H1 (cell line): ENCODE measurements at regions not wholly inside any gene's neighbourhood (a gene's known extent, or its start where the extent isn't known, plus 50 kb on each side); places are given as distances from the start of the nearest gene placed in this dataset.

Experiments
- CTCF ChIA-PET: fragments of 300-600 bp; sonication (Branson Sonifier 250); formaldehyde crosslinking; loops from one replicate; lab custom pipeline; 2021; ENCODE audit not compliant: partially characterized antibody; lab: Charles Lee
- POLR2A ChIA-PET: fragments of 300-600 bp; sonication (Branson Sonifier 250); formaldehyde crosslinking; loops from one replicate; lab custom pipeline; 2021; ENCODE audit warnings: inconsistent platforms; ENCODE audit not compliant: partially characterized antibody; lab: Charles Lee
- DNase-seq, 2 experiments: peaks; one replicate each; pipeline versions ENCODE4 v3.0.0 to v3.0.0-alpha.2; 2010 to 2022; ENCODE audit warnings: low spot score in 2 of 2, low read depth in 1 of 2, mixed read lengths in 1 of 2
- FAIRE-seq: peaks from 2 replicates; lab custom pipeline; 2011; peaks lifted over from hg19 to GRCh38; lab: Jason Lieb, UNC
- H2AFZ ChIP-seq: 2 replicates; pipeline ENCODE4 v1.8.1; 2012; ENCODE audit warnings: low read length, inconsistent platforms
- H2AK5ac ChIP-seq: 2 replicates; pipeline ENCODE4 v1.6.1; 2013; ENCODE audit warnings: low read depth, low read length
- H2BK120ac ChIP-seq: replicated peaks from 2 replicates; pipeline ENCODE3; 2013; ENCODE audit warnings: low read depth, low read length, inconsistent platforms
- H2BK12ac ChIP-seq: 2 replicates; pipeline ENCODE4 v1.6.1; 2013; ENCODE audit warnings: low read depth, low read length
- H2BK15ac ChIP-seq: 2 replicates; pipeline ENCODE4 v1.6.1; 2013; ENCODE audit warnings: low read length
- H2BK20ac ChIP-seq: 2 replicates; pipeline ENCODE4 v1.6.1; 2013; ENCODE audit warnings: low read length
- H2BK5ac ChIP-seq: 2 replicates; pipeline ENCODE4 v1.6.1; 2013; ENCODE audit warnings: low read depth, low read length
- H3K14ac ChIP-seq: 2 replicates; pipeline ENCODE4 v1.6.1; 2013; ENCODE audit warnings: inconsistent platforms; ENCODE audit not compliant: insufficient read length
- H3K18ac ChIP-seq: 2 replicates; pipeline ENCODE4 v1.6.1; 2013; ENCODE audit warnings: low read length; ENCODE audit errors: extremely low read depth
- H3K23ac ChIP-seq: 2 replicates; pipeline ENCODE4 v1.6.1; 2013; ENCODE audit warnings: inconsistent platforms; ENCODE audit not compliant: insufficient read length
- H3K23me2 ChIP-seq: 2 replicates; pipeline ENCODE4 v1.6.1; 2013; ENCODE audit warnings: low read depth, low read length
- H3K27ac ChIP-seq: 2 replicates; pipeline ENCODE4 v1.6.1; 2011; ENCODE audit warnings: low read depth, low read length, inconsistent platforms
- H3K27me3 ChIP-seq, 4 experiments: replicated peaks in 1 of 4; 1 replicate in 1 of 4; 2 replicates in 3 of 4; pipeline versions ENCODE4 v1.6.1 to v1.8.1; 2011 to 2013; ENCODE audit warnings: low read length in 3 of 4, mild to moderate bottlenecking in 3 of 4, inconsistent platforms in 2 of 4, mixed read lengths in 2 of 4, moderate library complexity in 1 of 4; ENCODE audit not compliant: control insufficient read depth in 3 of 4, insufficient read depth in 3 of 4; ENCODE audit errors: extremely low read depth in 1 of 4
- H3K36me3 ChIP-seq, 4 experiments: 2 replicates each; pipeline versions ENCODE4 v1.6.1 to v1.8.1; 2011 to 2013; ENCODE audit warnings: mild to moderate bottlenecking in 4 of 4, low read length in 3 of 4, moderate library complexity in 2 of 4, control low read depth in 1 of 4, inconsistent platforms in 1 of 4; ENCODE audit not compliant: insufficient read depth in 4 of 4, control insufficient read depth in 2 of 4
- H3K4ac ChIP-seq: replicated peaks from 2 replicates; pipeline ENCODE3; 2013; ENCODE audit warnings: low read length, low read depth, mixed read lengths, inconsistent platforms; ENCODE audit not compliant: insufficient read length
- H3K4me1 ChIP-seq, 4 experiments: replicated peaks in 1 of 4; 1 replicate in 1 of 4; 2 replicates in 3 of 4; pipeline versions ENCODE4 v1.6.1 to v1.8.1; 2011 to 2013; ENCODE audit warnings: low read length in 3 of 4, inconsistent platforms in 2 of 4, mixed read lengths in 1 of 4; ENCODE audit not compliant: insufficient read depth in 4 of 4, control insufficient read depth in 3 of 4
- H3K4me2 ChIP-seq, 2 experiments: 2 replicates each; pipeline versions ENCODE4 v1.6.1 to v1.8.1; 2011 to 2013; ENCODE audit warnings: low read depth in 2 of 2, low read length in 2 of 2, control low read depth in 1 of 2, inconsistent platforms in 1 of 2, mild to moderate bottlenecking in 1 of 2; ENCODE audit not compliant: insufficient read depth in 1 of 2
- H3K4me3 ChIP-seq, 4 experiments: fragments of 200-600, 300-600 bp in 1 of 4; sonication (generic), shearing (Covaris generic), sonication (Bioruptor Twin) in 1 of 4; 2 replicates each; pipeline versions ENCODE4 v1.5.1 to v1.8.1; 2011 to 2016; ENCODE audit warnings: low read length in 4 of 4, low read depth in 3 of 4, control low read depth in 2 of 4, inconsistent platforms in 2 of 4, mild to moderate bottlenecking in 2 of 4, mixed read lengths in 1 of 4, moderate library complexity in 1 of 4; ENCODE audit not compliant: insufficient read depth in 2 of 4; ENCODE audit errors: extremely low read depth in 1 of 4
- H3K56ac ChIP-seq: replicated peaks from 2 replicates; pipeline ENCODE3; 2013; ENCODE audit warnings: low read depth, mild to moderate bottlenecking, mixed read lengths, low read length, inconsistent platforms; ENCODE audit not compliant: insufficient read length
- H3K79me1 ChIP-seq: 2 replicates; pipeline ENCODE4 v1.6.1; 2013; ENCODE audit warnings: low read depth, low read length, control low read depth
- H3K79me2 ChIP-seq, 2 experiments: 2 replicates each; pipeline versions ENCODE4 v1.6.1 to v1.8.1; 2012 to 2013; ENCODE audit warnings: low read length in 2 of 2, mild to moderate bottlenecking in 2 of 2, inconsistent platforms in 1 of 2; ENCODE audit not compliant: insufficient read depth in 2 of 2, control insufficient read depth in 1 of 2
- H3K9ac ChIP-seq, 4 experiments: replicated peaks in 1 of 4; 1 replicate in 1 of 4; 2 replicates in 3 of 4; pipeline versions ENCODE4 v1.6.1 to v1.8.1; 2011 to 2013; ENCODE audit warnings: low read depth in 3 of 4, low read length in 3 of 4, control low read depth in 2 of 4, mild to moderate bottlenecking in 2 of 4, moderate library complexity in 2 of 4, inconsistent platforms in 1 of 4; ENCODE audit errors: extremely low read depth in 1 of 4
- H3K9me3 ChIP-seq, 2 experiments: 2 replicates each; pipeline versions ENCODE4 v1.6.1 to v1.8.1; 2012 to 2013; ENCODE audit warnings: mild to moderate bottlenecking in 2 of 2, moderate library complexity in 2 of 2, control low read depth in 1 of 2, inconsistent platforms in 1 of 2, low read depth in 1 of 2, low read length in 1 of 2, mixed read lengths in 1 of 2; ENCODE audit not compliant: insufficient read depth in 2 of 2
- H4K20me1 ChIP-seq, 2 experiments: replicated peaks in 1 of 2; 2 replicates each; pipeline versions ENCODE3 to v1.8.1; 2011 to 2013; ENCODE audit warnings: inconsistent platforms in 2 of 2, low read length in 2 of 2, mild to moderate bottlenecking in 1 of 2; ENCODE audit not compliant: insufficient read depth in 2 of 2, control insufficient read depth in 1 of 2
- H4K5ac ChIP-seq: 2 replicates; pipeline ENCODE4 v1.6.1; 2013; ENCODE audit warnings: low read length, low read depth, mixed read lengths, inconsistent platforms; ENCODE audit not compliant: insufficient read length
- H4K8ac ChIP-seq: 2 replicates; pipeline ENCODE4 v1.8.0; 2013; ENCODE audit warnings: mild to moderate bottlenecking, moderate library complexity, low read length, inconsistent platforms; ENCODE audit not compliant: insufficient read depth; ENCODE audit errors: extremely low read depth
- H4K91ac ChIP-seq: replicated peaks from 2 replicates; pipeline ENCODE3; 2013; ENCODE audit warnings: low read length, mixed read lengths, inconsistent platforms; ENCODE audit not compliant: insufficient read length
- HDAC2 ChIP-seq, 2 experiments: fragments of 300-600 bp in 1 of 2; sonication (generic) in 1 of 2; IDR thresholded peaks; 2 replicates each; pipeline ENCODE4 v1.6.1; 2011 to 2012; ENCODE audit warnings: low read depth in 2 of 2, low read length in 2 of 2, mild to moderate bottlenecking in 2 of 2, moderate library complexity in 2 of 2, borderline replicate concordance in 1 of 2, inconsistent platforms in 1 of 2
- WGBS, 2 experiments: shearing (Covaris generic) in 1 of 2; methylation state at CpG; one replicate each; pipeline versions ENCODE4 v1.1.6 to v1.1.7; 2013 to 2015; ENCODE audit warnings: low lambda C conversion rate in 2 of 2, mixed read lengths in 2 of 2, inconsistent platforms in 1 of 2, low coverage in 1 of 2, missing lambda C conversion rate in 1 of 2; ENCODE audit not compliant: insufficient replicate concordance in 2 of 2, insufficient coverage in 1 of 2, insufficient read length in 1 of 2; ENCODE audit errors: extremely low coverage in 1 of 2, missing lambda C conversion rate in 1 of 2; 5-methylcytosine and 5-hydroxymethylcytosine counted together

GRCh38 chr10:64096941-64097340 lies 575.7 kb downstream of the REEP3 start:
- Histone ChIP-seq H4K5ac (no peak overlapping the region), H2BK20ac (no peak overlapping the region), H3K4me1 (no peaks in the 10 kb centered on the region; a peak in 1 of 7 replicates), H3K18ac (no peak overlapping the region), H2BK15ac (no peak overlapping the region), H3K9me3 (no peaks in the 10 kb centered on the region), H2BK5ac (no peak overlapping the region), H3K14ac (no peak overlapping the region), H3K79me2 (no peaks in the 10 kb centered on the region), H2AFZ (0 out of 2 replicates have a peak overlapping the region, but pooled peaks have one; percentile 50), H2AK5ac (no peak overlapping the region), H4K20me1 (no peaks in the 10 kb centered on the region), H3K9ac (no peak overlapping the region), H2BK12ac (no peak overlapping the region), H3K36me3 (no peaks in the 10 kb centered on the region), H3K23ac (no peak overlapping the region), H2BK120ac (no peak overlapping the region), H4K8ac (no peak overlapping the region), H3K27ac (no peak overlapping the region), H3K4me2 (no peak overlapping the region), H3K4ac (no peak overlapping the region), H3K27me3 (no peaks in the 10 kb centered on the region), H3K56ac (no peak overlapping the region), H3K4me3 (no peak overlapping the region), H3K79me1 (no peaks in the 10 kb centered on the region), H3K23me2 (no peaks in the 10 kb centered on the region; the same call in 1 of the 2 replicates), H4K91ac (no peak overlapping the region)
- CTCF ChIA-PET: interaction anchor here (1.5 to 2.3 kb wide), 2 partner anchors 8 to 17 kb away, joined by 6 to 7 read pairs; no protein-coding TSS in a partner anchor
- WGBS, 2 experiments: 86% methylated on average over 4 of the region's 4 CpGs; no CpG with 5 or more reads in 1 of the 2 experiments
- FAIRE-seq: no peak
- POLR2A ChIA-PET: no interaction called here
- TF ChIP-seq HDAC2 (IDR thresholded peaks at IDR 0.05; ENCODE audit: borderline replicate concordance in 1 of 2, low read depth in 2 of 2, low read length in 2 of 2): no peak
- no peak for DNase-seq
